ENCODE measurements at regions not wholly inside any gene's neighbourhood (a gene's known extent, or its start where the extent isn't known, plus 50 kb on each side); places are given as distances from the start of the nearest gene placed in this dataset.

GRCh38 chr3:76768912-76769311 lies 271.0 kb upstream of the ROBO2 start:
- H3K4me3 ChIP-seq (replicated peaks; ENCODE audit: low read depth, low read length) = no peak overlapping the region
- no peak for DNase-seq (ENCODE audit: low read depth)

DNA sequence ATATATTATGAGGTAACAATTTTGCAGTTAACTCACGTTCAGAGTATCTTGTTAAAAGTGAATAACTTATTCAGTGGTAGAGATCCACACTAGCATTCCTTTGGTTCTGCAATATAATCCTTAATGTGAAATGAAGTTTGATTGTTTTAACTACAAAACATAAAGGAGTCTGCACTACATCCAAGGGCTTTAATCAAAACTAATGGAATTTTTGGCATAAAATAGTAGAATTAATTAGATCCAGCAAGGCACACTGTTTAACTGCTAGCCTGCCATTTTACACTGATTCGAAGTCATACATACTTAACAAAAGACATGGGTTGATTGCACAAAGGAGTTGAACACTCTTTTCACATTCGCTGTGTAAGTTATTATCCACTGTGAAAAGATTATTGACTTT lies 263.0 kb upstream of the ROBO2 start:
- no peak for DNase-seq (ENCODE audit: low read depth)
- no peak overlapping the region for H3K4me3 ChIP-seq (replicated peaks; ENCODE audit: low read depth, low read length)
- TF ChIP-seq CTCF (IDR thresholded peaks at IDR 0.05; ENCODE audit: low read length, missing control alignments) = no peak

More at GRCh38 chr3:76768912-76769311, 271.0 kb upstream of the ROBO2 start:
- TF ChIP-seq CTCF (IDR thresholded peaks at IDR 0.05; ENCODE audit: low read length, missing control alignments) = no peak

DNA sequence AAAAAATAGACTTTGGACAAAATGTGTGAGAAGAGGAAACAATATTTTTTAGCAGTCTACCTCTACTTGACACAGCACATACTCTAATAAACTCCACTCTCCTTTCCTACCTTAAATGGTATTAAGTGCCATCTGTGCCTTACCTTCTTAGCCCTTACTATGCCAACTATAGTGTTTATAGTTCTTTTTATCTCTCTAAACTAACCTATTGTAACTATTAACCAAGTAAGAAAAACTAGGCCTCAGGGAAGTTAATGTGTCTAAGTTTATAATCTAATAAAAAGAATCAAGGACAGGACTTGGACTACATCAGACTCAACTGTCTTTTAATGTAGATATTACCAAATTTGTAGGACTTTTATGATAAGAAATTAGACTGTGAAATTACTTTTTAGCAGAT lies 251.7 kb upstream of the ROBO2 start:
- no peak for DNase-seq (ENCODE audit: low read depth)
- no peak for TF ChIP-seq CTCF (IDR thresholded peaks at IDR 0.05; ENCODE audit: low read length, missing control alignments)
- H3K4me3 ChIP-seq (replicated peaks; ENCODE audit: low read depth, low read length) = no peak overlapping the region

DNA sequence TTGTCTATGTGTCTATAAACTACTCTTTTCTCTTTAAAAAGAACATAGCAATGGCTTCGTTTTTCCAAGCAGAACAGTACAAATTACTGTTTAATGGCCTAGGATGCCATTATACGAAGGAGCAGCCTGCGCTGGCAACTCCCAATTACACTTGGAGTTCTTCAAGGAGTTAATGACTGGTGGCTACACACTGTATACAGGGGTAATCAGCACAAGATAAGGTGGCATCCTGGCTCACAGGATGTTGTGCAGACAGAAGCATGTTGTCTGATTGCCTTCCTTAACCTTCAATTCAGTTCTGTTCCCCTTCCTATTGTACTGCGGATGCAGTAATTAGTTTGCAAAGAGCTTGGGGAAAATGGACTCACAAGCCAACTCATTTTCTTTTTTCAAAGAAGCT lies 250.7 kb upstream of the ROBO2 start:
- no peak overlapping the region for H3K4me3 ChIP-seq (replicated peaks; ENCODE audit: low read depth, low read length)
- no peak for TF ChIP-seq CTCF (IDR thresholded peaks at IDR 0.05; ENCODE audit: low read length, missing control alignments)
- no peak for DNase-seq (ENCODE audit: low read depth)

DNA sequence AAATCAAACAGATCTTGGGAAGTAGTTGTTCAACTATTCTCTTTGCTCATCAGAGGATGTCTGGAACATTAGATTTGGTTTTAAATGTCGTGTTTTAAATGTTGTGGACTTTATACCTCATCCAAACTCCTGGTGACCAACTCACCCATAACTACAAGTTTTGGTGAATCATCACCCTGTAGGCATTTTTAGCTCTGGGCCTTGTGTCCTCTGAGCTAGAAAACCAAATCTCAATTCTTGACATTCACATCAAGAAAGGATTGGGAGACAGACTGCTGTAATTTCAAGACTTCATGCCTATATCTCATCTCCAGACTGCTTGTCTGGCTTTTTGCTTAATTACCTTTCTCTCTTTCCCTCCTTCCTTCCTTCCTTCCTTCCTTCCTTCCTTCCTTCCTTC lies 228.5 kb upstream of the ROBO2 start:
- TF ChIP-seq CTCF (IDR thresholded peaks at IDR 0.05; ENCODE audit: low read length, missing control alignments) = no peak
- DNase-seq (ENCODE audit: low read depth) = no peak
- H3K4me3 ChIP-seq (replicated peaks; ENCODE audit: low read depth, low read length) = no peak overlapping the region

DNA sequence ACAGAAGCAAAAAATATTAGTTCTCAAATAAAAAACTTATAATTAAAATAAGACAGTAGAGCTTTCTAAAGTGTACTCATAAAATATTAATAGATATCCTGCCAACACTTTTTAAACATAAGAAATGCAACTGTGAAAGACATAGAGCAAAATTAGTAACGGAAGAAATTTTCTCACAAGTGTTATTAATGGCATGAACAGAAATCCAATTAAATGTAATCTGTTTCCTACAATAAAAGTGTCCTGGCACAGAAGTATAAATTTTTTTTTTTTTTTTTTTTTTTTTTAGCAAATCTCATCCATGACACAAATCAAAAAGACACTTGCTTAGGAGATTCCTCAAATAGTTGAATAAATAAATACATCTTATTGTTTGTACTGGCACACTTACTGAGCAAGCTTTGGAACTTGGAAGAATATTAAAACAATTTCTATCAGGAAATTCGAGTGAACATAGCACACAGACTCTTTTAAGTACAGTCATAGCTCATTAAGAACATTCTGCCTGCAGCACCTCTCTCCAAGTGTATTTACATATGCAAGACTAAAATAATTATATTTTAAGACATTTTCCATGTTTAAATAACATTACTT lies 227.2 kb upstream of the ROBO2 start:
- no peak overlapping the region for H3K4me3 ChIP-seq (replicated peaks; ENCODE audit: low read depth, low read length)
- no peak for DNase-seq (ENCODE audit: low read depth)
- no peak for TF ChIP-seq CTCF (IDR thresholded peaks at IDR 0.05; ENCODE audit: low read length, missing control alignments)

GRCh38 chr3:76815561-76815960 lies 224.3 kb upstream of the ROBO2 start:
- H3K4me3 ChIP-seq (replicated peaks; ENCODE audit: low read depth, low read length) = no peak overlapping the region
- DNase-seq (ENCODE audit: low read depth) = no peak
- TF ChIP-seq CTCF (IDR thresholded peaks at IDR 0.05; ENCODE audit: low read length, missing control alignments) = no peak
